ENCODE measurements at regions not wholly inside any gene's neighbourhood (a gene's known extent, or its start where the extent isn't known, plus 50 kb on each side); places are given as distances from the start of the nearest gene placed in this dataset.

GRCh38 chr4:24197955-24198354, 308.1 kb upstream of the PPARGC1A start:
- ATAC-seq (no peak), DNase-seq (no peak)
- intact Hi-C loops (cut with DNase I), result no loop called here
- Histone ChIP-seq H3K36me3 (no peaks in the 10 kb centered on the region), H3K4me1 (peaks cover 0 to 7% (median 0%) of the 10 kb centered on the region in 9 donors), H3K27me3 (no peaks in the 10 kb centered on the region), H3K9me3 (no peaks in the 10 kb centered on the region), H3K4me3 (no peak overlapping the region), H3K27ac (no peak overlapping the region)
- no peak for TF ChIP-seq CTCF (IDR thresholded peaks at IDR 0.05)

- no peak for DNase-seq
- no peak for TF ChIP-seq CTCF (IDR thresholded peaks at IDR 0.05)
- Histone ChIP-seq H3K4me3 (no peak overlapping the region), H3K9me3 (no peaks in the 10 kb centered on the region), H3K27ac (peak overlapping the region in 6 of 10 donors; percentile 7 to 66 (median 34)), H3K36me3 (no peaks in the 10 kb centered on the region), H3K27me3 (no peaks in the 10 kb centered on the region), H3K4me1 (peaks cover 0 to 7% (median 0%) of the 10 kb centered on the region in 9 donors)
- ATAC-seq, result peak in 5 of 8 donors; percentile 67 to 83 (median 74)
- intact Hi-C loops (cut with DNase I), result no loop called here
- WGBS, 2 donors, result 32 to 42% methylated on average over 1 of the region's 1 CpG
Measured at GRCh38 chr4:24196785-24197184, 306.9 kb upstream of the PPARGC1A start.

- H3K27ac ChIP-seq, result peak overlapping the region in 6 of 10 donors; percentile 7 to 66 (median 34)
- DNase-seq (peak in 1 of 2 donors; percentile 7), ATAC-seq (peak in 6 of 8 donors; percentile 58 to 88 (median 82))
- 56 to 66% methylated on average over 3 of the region's 3 CpGs for WGBS, 2 donors
- H3K27me3 ChIP-seq, result no peaks in the 10 kb centered on the region
- peak in 7 of 9 donors; percentile 17 to 53 (median 36) for TF ChIP-seq CTCF (IDR thresholded peaks at IDR 0.05)
- H3K9me3 ChIP-seq, result no peaks in the 10 kb centered on the region
- H3K4me1 ChIP-seq, result peaks cover 0 to 7% (median 0%) of the 10 kb centered on the region in 9 donors
- H3K4me3 ChIP-seq, result no peak overlapping the region
- intact Hi-C loops (cut with DNase I), result no loop called here
- no peaks in the 10 kb centered on the region for H3K36me3 ChIP-seq
Measured at GRCh38 chr4:24195991-24196736, 306.3 kb upstream of the PPARGC1A start.

- intact Hi-C loops (cut with DNase I), result no loop called here
- Histone ChIP-seq H3K27ac (no peak overlapping the region), H3K9me3 (no peaks in the 10 kb centered on the region), H3K36me3 (no peaks in the 10 kb centered on the region), H3K4me1 (peaks cover 0 to 2% (median 0%) of the 10 kb centered on the region in 9 donors), H3K27me3 (no peaks in the 10 kb centered on the region), H3K4me3 (no peak overlapping the region)
- ATAC-seq (no peak), DNase-seq (no peak)
- TF ChIP-seq CTCF (IDR thresholded peaks at IDR 0.05), result no peak
- 81 to 85% methylated on average over 6 of the region's 6 CpGs for WGBS, 2 donors
Measured at GRCh38 chr4:24192018-24192641, 302.3 kb upstream of the PPARGC1A start.
